GM18507 (cell line): ENCODE measurements at regions not wholly inside any gene's neighbourhood (a gene's known extent, or its start where the extent isn't known, plus 50 kb on each side); places are given as distances from the start of the nearest gene placed in this dataset.

Experiments
- DNase-seq: peaks from one replicate; pipeline ENCODE4 v3.0.0; 2011; ENCODE audit warnings: low read depth; ENCODE audit not compliant: insufficient read length; ENCODE audit errors: extremely low spot score
- FAIRE-seq: peaks from 2 replicates; lab custom pipeline; 2011; peaks lifted over from hg19 to GRCh38; lab: Jason Lieb, UNC

GRCh38 chr5:124918618-124919017 is 172.2 kb upstream of the ZNF608 start:
- FAIRE-seq, result no peak
- DNase-seq, result no peak

- FAIRE-seq (no peak), DNase-seq (no peak)
Observed at GRCh38 chr5:124919076-124919475, 172.6 kb upstream of the ZNF608 start.

- FAIRE-seq, result no peak
- no peak for DNase-seq
Observed at GRCh38 chr5:124919747-124920525, 173.5 kb upstream of the ZNF608 start.

GRCh38 chr5:124920909-124921666 is 174.6 kb upstream of the ZNF608 start:
- FAIRE-seq (peak; percentile 92), DNase-seq (no peak)

GRCh38 chr5:124921694-124922093 is 175.3 kb upstream of the ZNF608 start:
- no peak for FAIRE-seq
- no peak for DNase-seq

GRCh38 chr5:124922255-124922975 is 176.0 kb upstream of the ZNF608 start:
- DNase-seq (no peak), FAIRE-seq (peak; percentile 21)

- DNase-seq, result no peak
- FAIRE-seq, result peak; percentile 79
Observed at GRCh38 chr5:124923131-124923530, 176.7 kb upstream of the ZNF608 start.

GRCh38 chr5:124924729-124925128 is 178.3 kb upstream of the ZNF608 start:
- DNase-seq, result no peak
- no peak for FAIRE-seq

GRCh38 chr5:124927735-124928134 is 181.3 kb upstream of the ZNF608 start:
- FAIRE-seq (no peak), DNase-seq (no peak)

GRCh38 chr5:124929000-124929399 is 182.6 kb upstream of the ZNF608 start:
- FAIRE-seq, result no peak

GRCh38 chr5:124932791-124933600 is 186.6 kb upstream of the ZNF608 start:
- DNase-seq (no peak), FAIRE-seq (no peak)

More at GRCh38 chr5:124929000-124929399, 182.6 kb upstream of the ZNF608 start:
- no peak for DNase-seq

GRCh38 chr5:124935065-124935464 is 188.6 kb upstream of the ZNF608 start:
- peak; percentile 95 for FAIRE-seq
- no peak for DNase-seq

- FAIRE-seq, result no peak
- DNase-seq, result no peak
Observed at GRCh38 chr5:124936626-124936933, 190.1 kb upstream of the ZNF608 start.

- DNase-seq (no peak), FAIRE-seq (no peak)
Observed at GRCh38 chr5:124941051-124942049, 194.9 kb upstream of the ZNF608 start.

- DNase-seq (no peak), FAIRE-seq (no peak)
Observed at GRCh38 chr5:124948062-124948753, 201.8 kb upstream of the ZNF608 start.

GRCh38 chr5:124948754-124949275 is 202.4 kb upstream of the ZNF608 start:
- DNase-seq (no peak), FAIRE-seq (no peak)

GRCh38 chr5:124949862-124950261 is 203.4 kb upstream of the ZNF608 start:
- FAIRE-seq, result peak; percentile 21
- DNase-seq, result no peak

GRCh38 chr5:124951105-124951504 is 204.7 kb upstream of the ZNF608 start:
- peak; percentile 52 for FAIRE-seq
- no peak for DNase-seq
